Hematopoietic multipotent progenitor cell treated with erythropoietin and hydrocortisone succinate and interleukin-3 and kit ligand, for 6 days (in vitro differentiated cells): ENCODE measurements at regions not wholly inside any gene's neighbourhood (a gene's known extent, or its start where the extent isn't known, plus 50 kb on each side); places are given as distances from the start of the nearest gene placed in this dataset.
"Not testable (repeated sequence)": the region's sequence is repeated elsewhere in the genome, so short reads cannot be mapped to it uniquely, and the experiment has no call there.

Source experiments
- DNase-seq: peaks from one replicate; pipeline ENCODE4 v3.0.0-alpha.2; 2015

- DNase-seq, result no peak
Measured at GRCh38 chr10:27383595-27384542, 120.2 kb upstream of the RAB18 start.

GRCh38 chr10:27382176-27382575 lies 121.9 kb upstream of the RAB18 start:
- DNase-seq, result no peak

- DNase-seq, result no peak
Measured at GRCh38 chr10:27380929-27381358, 123.2 kb upstream of the RAB18 start.

GRCh38 chr10:27379041-27379440 lies 125.1 kb upstream of the RAB18 start:
- DNase-seq, result not testable (repeated sequence)

- no peak for DNase-seq
Measured at GRCh38 chr10:27373566-27374160, 130.4 kb upstream of the RAB18 start.

- DNase-seq, result no peak
Measured at GRCh38 chr10:27372095-27372494, 131.5 kb upstream of the ACBD5 start.

GRCh38 chr10:27371375-27371774 lies 130.8 kb upstream of the ACBD5 start:
- DNase-seq, result not testable (repeated sequence)

- DNase-seq, result peak; percentile 48
Measured at GRCh38 chr10:27369880-27370279, 129.3 kb upstream of the ACBD5 start.

GRCh38 chr10:27368706-27369105 lies 128.1 kb upstream of the ACBD5 start:
- DNase-seq, result no peak

- no peak for DNase-seq
Measured at GRCh38 chr10:27366769-27367168, 126.2 kb upstream of the ACBD5 start.

- DNase-seq, result no peak
Measured at GRCh38 chr10:27364028-27364427, 123.4 kb upstream of the ACBD5 start.

GRCh38 chr10:27360581-27361172 lies 120.1 kb upstream of the ACBD5 start:
- peak; percentile 88 for DNase-seq

GRCh38 chr10:27359792-27360355 lies 119.3 kb upstream of the ACBD5 start:
- no peak for DNase-seq

GRCh38 chr10:27356738-27357137 lies 116.1 kb upstream of the ACBD5 start:
- no peak for DNase-seq

- DNase-seq, result peak; percentile 24
Measured at GRCh38 chr10:27355918-27356573, 115.4 kb upstream of the ACBD5 start.

GRCh38 chr10:27354643-27355270 lies 114.2 kb upstream of the ACBD5 start:
- peak; percentile 49 for DNase-seq

GRCh38 chr10:27354100-27354499 lies 113.5 kb upstream of the ACBD5 start:
- DNase-seq, result not testable (repeated sequence)

GRCh38 chr10:27349987-27350386 lies 109.4 kb upstream of the ACBD5 start:
- DNase-seq, result no peak

- peak; percentile 29 for DNase-seq
Measured at GRCh38 chr10:27347827-27348207, 107.2 kb upstream of the ACBD5 start.

GRCh38 chr10:27345455-27345920 lies 104.9 kb upstream of the ACBD5 start:
- DNase-seq, result peak; percentile 32

- DNase-seq, result no peak
Measured at GRCh38 chr10:27344568-27345454, 104.2 kb upstream of the ACBD5 start.
